ENCODE measurements at regions not wholly inside any gene's neighbourhood (a gene's known extent, or its start where the extent isn't known, plus 50 kb on each side); places are given as distances from the start of the nearest gene placed in this dataset.
"Not testable (repeated sequence)": the region's sequence is repeated elsewhere in the genome, so short reads cannot be mapped to it uniquely, and the experiment has no call there.

DNA sequence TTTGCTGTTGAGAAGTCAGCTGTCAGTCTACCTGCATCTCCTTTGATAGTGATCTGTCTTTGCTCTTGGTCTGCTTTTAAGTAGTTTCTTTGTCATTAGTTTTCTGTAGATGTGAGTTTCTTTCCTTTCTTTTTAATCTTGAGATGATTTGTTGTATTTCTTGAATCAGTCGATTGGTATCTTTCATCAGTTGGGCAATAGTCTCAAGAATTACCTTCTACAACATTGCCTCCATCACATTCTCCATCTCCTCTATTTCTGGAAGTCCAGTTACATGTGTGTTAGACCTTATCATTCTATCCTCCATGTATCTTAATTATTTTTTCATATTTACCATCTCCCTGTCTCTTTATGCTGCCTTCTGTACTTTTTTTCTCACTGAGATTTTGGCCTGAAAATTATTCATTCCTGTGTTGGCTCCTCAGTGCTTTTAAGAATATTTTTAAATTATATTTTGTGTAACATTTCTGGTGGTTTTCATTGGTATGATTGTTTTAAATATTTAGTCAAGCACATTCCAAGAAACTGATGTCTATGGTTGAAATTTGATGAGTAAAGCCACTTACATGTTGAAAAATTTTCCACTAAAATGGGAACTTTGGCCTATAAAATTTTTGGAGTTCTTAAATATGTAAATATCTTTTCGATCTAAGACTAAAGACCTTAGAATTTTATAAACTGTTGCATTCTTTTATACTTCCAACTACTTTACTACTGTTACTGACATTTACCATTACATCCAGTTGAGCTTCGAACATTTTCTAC is 239.5 kb upstream of the MGAT5 start:
- peak; percentile 20 for DNase-seq (ENCODE audit: low read depth)

DNA sequence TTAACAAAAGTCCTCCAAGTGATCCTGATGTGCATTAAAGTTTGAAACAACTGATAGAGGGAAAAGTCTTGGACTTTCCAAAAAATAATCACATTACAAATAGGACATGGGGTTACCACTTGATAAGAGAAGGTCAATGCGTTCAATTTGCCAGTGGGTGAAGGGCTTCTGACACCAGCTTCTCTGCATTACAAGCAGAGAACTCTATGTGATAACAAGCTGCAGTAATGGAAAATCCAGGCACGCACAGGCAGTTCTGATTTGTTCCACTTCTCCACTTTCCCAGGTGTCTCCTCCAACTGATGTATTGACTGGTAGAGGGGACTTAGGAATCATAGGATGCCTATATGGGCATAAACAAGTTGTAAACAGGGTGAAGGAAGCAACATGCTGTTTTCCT is 234.0 kb upstream of the MGAT5 start:
- DNase-seq (ENCODE audit: low read depth), result no peak

- DNase-seq (ENCODE audit: low read depth), result peak; percentile 38
Measured at GRCh38 chr2:134020608-134021007, 233.3 kb upstream of the MGAT5 start.

DNA sequence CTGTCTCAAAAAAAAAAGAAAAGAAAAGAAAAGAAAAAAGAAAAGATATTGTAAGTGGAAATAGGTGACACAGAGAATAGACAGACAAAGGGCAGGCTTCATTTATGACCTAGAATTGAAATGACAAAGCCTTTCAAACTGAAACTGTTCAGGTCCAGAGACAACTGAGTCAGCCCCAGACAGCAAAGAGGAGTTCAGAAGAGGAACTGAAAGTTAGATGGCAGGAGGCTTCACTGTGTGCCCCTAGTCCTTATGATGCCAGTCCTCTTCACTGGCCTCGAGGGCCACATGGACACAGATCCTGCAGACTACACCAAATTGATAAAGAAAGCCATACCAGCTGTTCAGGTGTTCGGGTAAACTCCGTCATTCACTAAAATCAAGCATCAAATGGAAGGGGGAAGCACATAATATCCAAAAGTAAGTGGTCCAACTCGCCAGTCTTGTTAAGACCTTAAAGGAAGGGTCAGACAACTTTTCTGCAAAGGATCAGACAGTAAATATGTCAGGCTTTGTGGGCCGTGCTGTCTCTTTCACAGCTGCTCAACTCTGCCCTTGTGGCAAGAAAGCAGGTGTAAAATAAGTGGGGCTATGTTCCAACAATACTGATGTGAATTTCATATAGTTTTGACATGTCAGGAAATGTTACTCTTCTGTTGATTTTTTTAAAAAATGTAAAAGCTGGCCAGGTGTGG is 231.9 kb upstream of the MGAT5 start:
- DNase-seq (ENCODE audit: low read depth), result no peak

GRCh38 chr2:134023854-134024253 is 230.0 kb upstream of the MGAT5 start:
- DNase-seq (ENCODE audit: low read depth), result no peak

DNA sequence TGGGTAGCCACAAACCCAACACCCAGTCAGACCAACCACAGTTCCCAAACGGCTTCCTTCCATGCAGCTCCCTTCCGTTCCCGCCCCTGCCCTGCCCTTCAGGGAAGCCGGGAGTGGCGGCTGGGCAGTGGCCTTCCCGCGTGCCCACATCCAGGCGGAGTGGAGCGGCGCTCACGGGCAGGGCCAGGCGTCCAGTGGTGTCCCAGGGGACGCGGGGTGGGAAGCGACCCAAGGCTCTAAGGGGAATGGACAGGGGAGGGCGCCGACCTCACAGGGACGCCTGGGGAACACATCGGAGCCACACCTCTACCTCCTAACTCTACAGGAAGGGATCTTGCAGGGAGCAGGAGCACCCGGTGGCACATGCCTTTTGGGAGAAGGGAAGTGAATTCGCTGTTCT is 225.9 kb upstream of the MGAT5 start:
- no peak for DNase-seq (ENCODE audit: low read depth)

GRCh38 chr2:134029418-134029817 is 224.5 kb upstream of the MGAT5 start:
- DNase-seq (ENCODE audit: low read depth), result no peak

GRCh38 chr2:134031539-134031938 is 222.3 kb upstream of the MGAT5 start:
- DNase-seq (ENCODE audit: low read depth), result no peak

- no peak for DNase-seq (ENCODE audit: low read depth)
Measured at GRCh38 chr2:134035605-134036370, 218.1 kb upstream of the MGAT5 start.

GRCh38 chr2:134039912-134040581 is 213.8 kb upstream of the MGAT5 start:
- no peak for DNase-seq (ENCODE audit: low read depth)

DNA sequence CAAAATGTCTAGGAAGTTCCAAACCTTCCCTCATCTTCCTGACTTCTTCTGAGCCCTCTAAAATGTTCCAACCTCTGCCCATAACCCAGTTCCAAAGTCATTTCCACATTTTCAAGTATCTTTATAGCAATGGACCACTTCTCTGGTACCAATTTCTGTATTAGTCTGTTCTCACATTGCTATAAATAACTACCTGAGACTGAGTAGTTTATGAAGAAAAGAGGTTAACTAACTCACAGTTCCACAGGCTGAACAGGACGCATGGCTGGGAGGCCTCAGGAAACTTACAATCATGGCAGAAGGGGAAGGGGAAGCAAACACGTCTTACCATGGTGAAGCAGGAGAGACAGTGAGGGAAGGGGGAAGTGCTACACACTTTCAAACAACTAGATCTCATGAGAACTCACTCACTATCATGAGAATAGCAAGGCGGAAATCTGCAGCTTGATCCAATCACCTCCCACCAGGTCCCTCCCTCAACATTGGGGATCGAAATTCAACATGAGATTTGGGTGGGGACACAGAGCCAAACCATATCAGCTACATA is 213.2 kb upstream of the MGAT5 start:
- DNase-seq (ENCODE audit: low read depth), result not testable (repeated sequence)

DNA sequence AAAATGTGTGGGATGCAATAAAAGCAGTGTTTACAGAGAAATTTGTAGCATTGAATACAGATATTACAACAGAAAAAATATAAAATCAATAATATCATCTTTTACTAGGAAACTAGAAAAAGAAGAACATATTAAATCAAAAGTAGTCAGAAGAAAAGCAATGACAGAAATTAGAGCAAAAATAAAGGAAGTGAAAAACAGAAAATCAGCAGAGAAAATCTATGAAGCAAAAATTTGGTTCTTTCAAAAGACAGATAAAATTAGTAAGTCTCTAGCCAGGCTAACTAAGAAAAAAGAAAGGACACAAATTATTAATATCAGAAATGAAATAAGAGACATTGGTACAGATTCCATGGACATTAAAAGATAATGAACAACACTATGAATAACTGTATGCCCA is 212.0 kb upstream of the MGAT5 start:
- no peak for DNase-seq (ENCODE audit: low read depth)

- not testable (repeated sequence) for DNase-seq (ENCODE audit: low read depth)
Measured at GRCh38 chr2:134043028-134043427, 210.8 kb upstream of the MGAT5 start.

- no peak for DNase-seq (ENCODE audit: low read depth)
Measured at GRCh38 chr2:134052173-134052572, 201.7 kb upstream of the MGAT5 start.

GRCh38 chr2:134056173-134056572 is 197.7 kb upstream of the MGAT5 start:
- DNase-seq (ENCODE audit: low read depth), result no peak

- DNase-seq (ENCODE audit: low read depth), result not testable (repeated sequence)
Measured at GRCh38 chr2:134061066-134061465, 192.8 kb upstream of the MGAT5 start.

DNA sequence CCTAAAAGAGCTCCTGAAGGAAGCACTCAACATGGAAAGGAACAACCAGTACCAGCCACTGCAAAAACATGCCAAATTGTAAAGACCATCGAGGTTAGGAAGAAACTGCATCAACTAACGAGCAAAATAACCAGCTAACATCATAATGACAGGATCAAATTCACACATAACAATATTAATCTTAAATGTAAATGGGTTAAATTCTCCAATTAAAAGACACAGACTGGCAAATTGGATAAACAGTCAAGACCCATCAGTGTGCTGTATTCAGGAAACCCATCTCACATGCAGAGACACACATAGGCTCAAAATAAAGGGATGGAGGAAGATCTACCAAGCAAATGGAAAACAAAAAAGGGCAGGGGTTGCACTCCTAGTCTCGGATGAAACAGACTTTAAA is 191.6 kb upstream of the MGAT5 start:
- DNase-seq (ENCODE audit: low read depth), result not testable (repeated sequence)

DNA sequence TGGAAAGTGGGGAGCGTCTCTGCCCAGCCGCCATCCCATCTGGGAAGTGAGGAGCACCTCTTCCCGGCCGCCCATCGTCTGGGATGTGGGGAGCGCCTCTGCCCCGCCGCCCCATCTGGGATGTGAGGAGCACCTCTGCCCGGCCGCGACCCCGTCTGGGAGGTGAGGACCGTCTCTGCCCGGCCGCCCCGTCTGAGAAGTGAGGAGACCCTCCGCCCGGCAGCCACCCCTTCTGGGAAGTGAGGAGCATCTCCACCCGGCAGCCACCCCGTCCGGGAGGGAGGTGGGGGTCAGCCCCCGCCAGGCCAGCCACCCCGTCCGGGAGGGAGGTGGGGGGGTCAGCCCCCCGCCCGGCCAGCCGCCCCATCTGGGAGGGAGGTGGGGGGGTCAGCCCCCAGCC is 190.0 kb upstream of the MGAT5 start:
- DNase-seq (ENCODE audit: low read depth), result not testable (repeated sequence)

DNA sequence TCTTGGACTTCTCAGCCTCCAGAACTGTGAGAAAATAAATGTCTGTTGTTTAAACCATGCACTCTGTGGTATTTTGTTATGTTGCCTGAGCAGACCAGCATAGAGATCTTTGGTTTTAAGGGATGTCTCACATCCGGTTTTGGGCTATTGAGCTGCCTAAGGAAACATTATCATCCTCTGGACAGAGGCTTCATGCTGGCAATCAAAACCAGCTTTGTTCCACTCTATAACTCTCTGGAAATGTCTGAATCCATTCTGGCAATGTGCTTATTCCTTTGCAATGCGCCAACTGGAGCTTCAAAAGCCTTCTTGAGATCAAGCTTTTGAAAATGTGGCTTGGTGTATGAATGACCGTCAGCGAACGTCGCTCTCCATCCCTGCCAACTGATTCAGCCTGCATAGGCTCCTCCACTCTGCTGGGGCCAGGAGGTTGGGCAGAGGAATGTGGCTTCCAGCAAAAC is 183.6 kb upstream of the MGAT5 start:
- peak; percentile 66 for DNase-seq (ENCODE audit: low read depth)

DNA sequence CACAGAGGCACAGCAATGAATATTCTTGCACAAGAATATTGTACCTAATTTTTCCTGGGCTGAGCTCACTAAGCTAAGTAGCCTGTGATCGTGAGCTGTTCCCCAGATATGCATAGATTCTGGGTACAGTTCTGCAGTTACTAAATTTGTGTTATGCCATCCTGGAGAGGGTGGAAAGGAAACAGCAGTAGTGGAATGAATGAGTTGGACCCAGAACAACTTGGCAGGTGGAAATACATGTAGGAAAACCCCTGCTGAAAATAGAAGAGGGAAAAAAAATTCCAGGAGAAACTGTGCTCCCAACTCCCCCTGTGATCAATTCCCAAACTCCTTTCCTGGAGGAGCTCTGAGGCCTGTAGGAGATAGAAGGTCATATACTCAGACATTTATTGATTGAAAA is 181.5 kb upstream of the MGAT5 start:
- no peak for DNase-seq (ENCODE audit: low read depth)

GRCh38 chr2:134073023-134073422 is 180.8 kb upstream of the MGAT5 start:
- DNase-seq (ENCODE audit: low read depth), result no peak

- DNase-seq (ENCODE audit: low read depth), result no peak
Measured at GRCh38 chr2:134074619-134075018, 179.3 kb upstream of the MGAT5 start.

Measured in M059J (cell line).